OCI-LY1 (cell line): ENCODE measurements at regions not wholly inside any gene's neighbourhood (a gene's known extent, or its start where the extent isn't known, plus 50 kb on each side); places are given as distances from the start of the nearest gene placed in this dataset.

Experiments
- EZH2 ChIP-seq: fragments of 200-600 bp; sonication (generic), shearing (Covaris generic); IDR thresholded peaks from 2 replicates; pipeline ENCODE4 v1.8.0; 2017; ENCODE audit warnings: borderline replicate concordance, mixed run types, mild to moderate bottlenecking, antibody characterized with exemption, low read length, moderate library complexity, mixed read lengths
- TF ChIP-seq, protein P1 (sequence below): fragments of 200-600 bp; sonication (generic), shearing (Covaris generic); IDR thresholded peaks from 2 replicates; pipeline ENCODE4 v1.5.1; 2017; ENCODE audit warnings: mild to moderate bottlenecking, antibody characterized with exemption, low read length, moderate library complexity, mixed read lengths

DNA sequence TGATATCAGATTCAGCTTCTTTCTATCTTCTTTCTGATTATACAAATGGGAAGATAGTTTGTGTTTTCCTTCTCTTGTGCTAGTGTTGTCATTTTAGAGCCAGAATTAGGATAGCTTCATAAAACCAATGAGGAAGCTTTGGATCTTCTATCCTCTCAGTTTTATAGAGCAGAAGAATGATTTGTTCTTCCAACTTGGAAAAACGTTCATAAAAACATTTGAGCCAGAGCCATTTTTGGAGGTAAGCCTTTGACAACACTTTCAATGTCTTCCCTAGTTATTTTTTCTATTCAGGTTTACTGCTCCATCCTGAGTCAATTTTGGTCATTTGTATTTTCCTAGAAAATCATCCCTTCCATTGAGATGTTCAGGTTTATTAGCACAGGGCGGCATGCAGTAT is 91.2 kb upstream of the MYOCD start:
- TF ChIP-seq, protein P1, sequence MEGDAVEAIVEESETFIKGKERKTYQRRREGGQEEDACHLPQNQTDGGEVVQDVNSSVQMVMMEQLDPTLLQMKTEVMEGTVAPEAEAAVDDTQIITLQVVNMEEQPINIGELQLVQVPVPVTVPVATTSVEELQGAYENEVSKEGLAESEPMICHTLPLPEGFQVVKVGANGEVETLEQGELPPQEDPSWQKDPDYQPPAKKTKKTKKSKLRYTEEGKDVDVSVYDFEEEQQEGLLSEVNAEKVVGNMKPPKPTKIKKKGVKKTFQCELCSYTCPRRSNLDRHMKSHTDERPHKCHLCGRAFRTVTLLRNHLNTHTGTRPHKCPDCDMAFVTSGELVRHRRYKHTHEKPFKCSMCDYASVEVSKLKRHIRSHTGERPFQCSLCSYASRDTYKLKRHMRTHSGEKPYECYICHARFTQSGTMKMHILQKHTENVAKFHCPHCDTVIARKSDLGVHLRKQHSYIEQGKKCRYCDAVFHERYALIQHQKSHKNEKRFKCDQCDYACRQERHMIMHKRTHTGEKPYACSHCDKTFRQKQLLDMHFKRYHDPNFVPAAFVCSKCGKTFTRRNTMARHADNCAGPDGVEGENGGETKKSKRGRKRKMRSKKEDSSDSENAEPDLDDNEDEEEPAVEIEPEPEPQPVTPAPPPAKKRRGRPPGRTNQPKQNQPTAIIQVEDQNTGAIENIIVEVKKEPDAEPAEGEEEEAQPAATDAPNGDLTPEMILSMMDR: no peak
- no peak for TF ChIP-seq EZH2
